ENCODE measurements at regions not wholly inside any gene's neighbourhood (a gene's known extent, or its start where the extent isn't known, plus 50 kb on each side); places are given as distances from the start of the nearest gene placed in this dataset.

- Histone ChIP-seq H3K27ac (ENCODE audit: insufficient read depth, low read depth, low read length) (no peak overlapping the region), H3K4me3 (replicated peaks in 1 of 3; ENCODE audit: insufficient read depth in 1 of 3, low read depth in 1 of 3, low read length in 3 of 3) (no peak overlapping the region), H4K20me1 (replicated peaks; ENCODE audit: control insufficient read depth, extremely low read depth, insufficient read depth, low read length) (no peaks in the 10 kb centered on the region), H3K9me3 (replicated peaks; ENCODE audit: control insufficient read depth, insufficient read depth, low read length) (no peaks in the 10 kb centered on the region), H3K9me1 (replicated peaks; ENCODE audit: control insufficient read depth, extremely low read depth, insufficient read depth, low read length) (no peaks in the 10 kb centered on the region), H3K79me2 (ENCODE audit: control insufficient read depth, insufficient read depth, low read length) (no peaks in the 10 kb centered on the region), H3K27me3 (ENCODE audit: control insufficient read depth in 2 of 2, insufficient read depth in 2 of 2, low read length in 2 of 2) (no peaks in the 10 kb centered on the region), H3K4me1 (ENCODE audit: control insufficient read depth, extremely low read depth, insufficient read depth, low read length) (peaks cover 3% of the 10 kb centered on the region), H2AFZ (ENCODE audit: low read depth, low read length) (no peak overlapping the region), H3K9ac (replicated peaks; ENCODE audit: extremely low read depth, insufficient read depth, low read length) (no peak overlapping the region), H3K36me3 (ENCODE audit: control insufficient read depth in 2 of 2, extremely low read depth in 1 of 2, insufficient read depth in 2 of 2, low read length in 2 of 2) (no peaks in the 10 kb centered on the region), H3K4me2 (ENCODE audit: insufficient read depth, low read length) (no peak overlapping the region)
- no peak for TF ChIP-seq CTCF (IDR thresholded peaks at IDR 0.05; ENCODE audit: extremely low read depth in 1 of 2, insufficient read depth in 1 of 2, low read depth in 1 of 2, low read length in 2 of 2)
- no peak for TF ChIP-seq EZH2 (IDR thresholded peaks at IDR 0.05; ENCODE audit: borderline replicate concordance, low read depth, low read length, severe bottlenecking)
- TF ChIP-seq JUN (IDR thresholded peaks at IDR 0.05; ENCODE audit: borderline replicate concordance, insufficient read depth, insufficient read length, low read depth), result no peak
- no peak for TF ChIP-seq MAX (IDR thresholded peaks at IDR 0.05; ENCODE audit: insufficient read depth, insufficient read length)
- no peak for TF ChIP-seq MYC (IDR thresholded peaks at IDR 0.05; ENCODE audit: low read depth, low read length)
- TF ChIP-seq POLR2AphosphoS5 (IDR thresholded peaks at IDR 0.05; ENCODE audit: insufficient read depth, low read depth, low read length), result no peak
- no peak for TF ChIP-seq POLR2A (IDR thresholded peaks at IDR 0.05; ENCODE audit: low read depth, low read length)
- no peak for TF ChIP-seq GATA2 (IDR thresholded peaks at IDR 0.05; ENCODE audit: insufficient read depth, insufficient read length, low read depth, low read length)
- no peak for TF ChIP-seq FOS (IDR thresholded peaks at IDR 0.05; ENCODE audit: borderline replicate concordance, insufficient read depth, low read length)
- dilution Hi-C loops (cut with MboI; ENCODE audit: extremely low pct_ligation_motif_present, low sequenced_read_pairs) (no loop called here), intact Hi-C loops (cut with micrococcal nuclease) (no loop called here)
- CTCF ChIA-PET, result no interaction called here
- DNase-seq (ENCODE audit: low read depth, low spot score) (no peak), FAIRE-seq (no peak)
- BruUV-seq (replicated peaks), result no TSS peak
- POLR2A ChIA-PET, result no interaction called here
Measured at GRCh38 chr3:153038367-153038766, 123.7 kb upstream of the RAP2B start.
